ENCODE measurements at regions not wholly inside any gene's neighbourhood (a gene's known extent, or its start where the extent isn't known, plus 50 kb on each side); places are given as distances from the start of the nearest gene placed in this dataset.

- Histone ChIP-seq H3K4me1 (ENCODE audit: low read depth) (no peaks in the 10 kb centered on the region), H3K4me3 (no peak overlapping the region), H3K9me3 (no peaks in the 10 kb centered on the region), H3K36me3 (ENCODE audit: low read depth) (no peaks in the 10 kb centered on the region)
- intact Hi-C loops (cut with DNase I, micrococcal nuclease), result no loop called here
- DNase-seq (no peak), ATAC-seq (no peak)
- TF ChIP-seq, protein P1, sequence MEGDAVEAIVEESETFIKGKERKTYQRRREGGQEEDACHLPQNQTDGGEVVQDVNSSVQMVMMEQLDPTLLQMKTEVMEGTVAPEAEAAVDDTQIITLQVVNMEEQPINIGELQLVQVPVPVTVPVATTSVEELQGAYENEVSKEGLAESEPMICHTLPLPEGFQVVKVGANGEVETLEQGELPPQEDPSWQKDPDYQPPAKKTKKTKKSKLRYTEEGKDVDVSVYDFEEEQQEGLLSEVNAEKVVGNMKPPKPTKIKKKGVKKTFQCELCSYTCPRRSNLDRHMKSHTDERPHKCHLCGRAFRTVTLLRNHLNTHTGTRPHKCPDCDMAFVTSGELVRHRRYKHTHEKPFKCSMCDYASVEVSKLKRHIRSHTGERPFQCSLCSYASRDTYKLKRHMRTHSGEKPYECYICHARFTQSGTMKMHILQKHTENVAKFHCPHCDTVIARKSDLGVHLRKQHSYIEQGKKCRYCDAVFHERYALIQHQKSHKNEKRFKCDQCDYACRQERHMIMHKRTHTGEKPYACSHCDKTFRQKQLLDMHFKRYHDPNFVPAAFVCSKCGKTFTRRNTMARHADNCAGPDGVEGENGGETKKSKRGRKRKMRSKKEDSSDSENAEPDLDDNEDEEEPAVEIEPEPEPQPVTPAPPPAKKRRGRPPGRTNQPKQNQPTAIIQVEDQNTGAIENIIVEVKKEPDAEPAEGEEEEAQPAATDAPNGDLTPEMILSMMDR (IDR thresholded peaks at IDR 0.05), result no peak
These were observed 178.3 kb upstream of the SYT6 start for GRCh38 chr1:114331936-114332335.

- H3K9me3 ChIP-seq, result no peaks in the 10 kb centered on the region
- H3K4me1 ChIP-seq (ENCODE audit: low read depth), result no peaks in the 10 kb centered on the region
- H3K4me3 ChIP-seq, result no peak overlapping the region
- TF ChIP-seq, protein P1 (IDR thresholded peaks at IDR 0.05), result no peak
- intact Hi-C loops (cut with DNase I, micrococcal nuclease), result no loop called here
- ATAC-seq, result peak; percentile 58
- H3K36me3 ChIP-seq (ENCODE audit: low read depth), result no peaks in the 10 kb centered on the region
- no peak for DNase-seq
These were observed 176.8 kb upstream of the SYT6 start for GRCh38 chr1:114330451-114330983.

DNA sequence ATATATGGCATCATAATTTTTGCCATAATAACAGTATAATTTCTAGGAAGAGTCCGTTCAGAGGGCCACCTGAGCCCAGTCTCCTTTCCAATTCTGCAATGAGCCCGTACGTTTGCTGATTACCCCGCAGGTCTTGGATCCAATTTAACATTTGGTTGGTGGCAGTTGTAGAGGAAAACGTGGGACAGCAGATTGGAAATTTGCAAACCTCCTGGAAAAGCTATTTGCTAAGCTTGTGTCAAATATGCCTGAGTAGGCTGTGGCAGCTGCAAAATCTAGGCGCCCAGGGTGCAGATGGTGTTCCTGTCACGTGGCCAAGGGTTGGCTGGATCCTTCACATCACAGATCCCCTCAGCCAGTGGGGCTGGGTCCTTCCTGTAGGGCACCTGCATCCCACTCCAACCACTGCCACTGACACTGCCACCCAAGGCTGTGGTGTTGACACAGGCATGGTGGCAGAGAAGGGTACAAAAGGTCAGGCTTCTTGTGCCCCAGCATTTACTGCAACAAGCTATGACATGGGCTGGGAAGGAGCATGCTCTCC, 174.8 kb upstream of the SYT6 start:
- Histone ChIP-seq H3K4me1 (ENCODE audit: low read depth) (no peaks in the 10 kb centered on the region), H3K9me3 (no peaks in the 10 kb centered on the region), H3K4me3 (no peak overlapping the region), H3K36me3 (ENCODE audit: low read depth) (no peaks in the 10 kb centered on the region)
- ATAC-seq (no peak), DNase-seq (no peak)
- intact Hi-C loops (cut with DNase I, micrococcal nuclease), result no loop called here
- TF ChIP-seq, protein P1 (IDR thresholded peaks at IDR 0.05), result no peak

DNA sequence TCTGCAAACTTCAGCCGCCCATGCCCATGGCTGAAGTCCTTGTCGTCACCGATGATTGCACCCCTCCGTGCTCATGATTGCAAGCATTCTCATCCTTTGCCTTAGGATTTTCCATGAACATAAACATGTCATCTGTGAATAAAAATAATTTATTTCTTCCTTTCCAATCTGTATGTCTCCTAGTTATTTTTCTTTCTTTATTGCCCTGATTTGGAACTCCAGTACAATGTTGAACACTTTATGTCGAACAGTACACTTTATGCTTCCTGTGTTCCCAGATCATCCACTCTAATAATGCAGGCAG, 170.9 kb upstream of the SYT6 start:
- no peaks in the 10 kb centered on the region for H3K4me1 ChIP-seq (ENCODE audit: low read depth)
- H3K4me3 ChIP-seq, result no peak overlapping the region
- H3K36me3 ChIP-seq (ENCODE audit: low read depth), result no peaks in the 10 kb centered on the region
- intact Hi-C loops (cut with DNase I, micrococcal nuclease), result no loop called here
- no peak for DNase-seq
- no peak for ATAC-seq
- H3K9me3 ChIP-seq, result no peaks in the 10 kb centered on the region
- TF ChIP-seq, protein P1 (IDR thresholded peaks at IDR 0.05), result no peak

DNA sequence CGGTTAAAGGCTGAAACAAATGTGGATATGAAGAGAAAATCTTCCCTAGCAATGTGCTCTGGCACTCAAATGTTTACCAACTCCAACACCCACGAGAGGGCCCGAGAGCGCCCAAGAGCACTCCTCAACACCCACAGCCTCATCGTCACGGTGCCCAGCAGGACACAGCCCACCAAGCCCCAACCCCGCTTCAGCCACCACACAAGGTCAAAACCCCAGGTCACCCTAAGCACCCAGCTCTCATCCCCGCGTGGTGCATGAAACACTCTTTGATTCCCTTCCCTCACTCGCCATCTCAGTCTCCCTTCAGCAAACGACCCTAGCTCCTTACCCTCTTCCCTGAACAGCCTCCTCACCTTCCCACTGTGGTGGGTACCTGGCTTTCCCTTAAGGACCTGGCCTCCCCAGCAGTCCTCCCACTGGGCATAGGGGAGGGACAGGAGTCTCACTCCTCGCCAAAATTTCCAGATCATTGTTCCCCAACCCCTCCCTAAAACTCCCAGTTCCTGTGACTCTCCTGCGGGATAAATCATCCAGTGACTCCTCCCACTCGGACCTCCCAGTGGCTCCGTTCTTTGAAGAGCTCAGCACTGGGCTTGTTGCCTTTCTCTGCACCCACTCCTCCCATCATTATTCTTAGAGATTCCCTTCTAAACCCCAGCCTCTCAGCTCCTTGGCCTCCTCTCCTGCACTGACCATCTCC, 170.4 kb upstream of the SYT6 start:
- TF ChIP-seq, protein P1 (IDR thresholded peaks at IDR 0.05), result no peak

More for the DNA sequence above, 170.4 kb upstream of the SYT6 start:
- Histone ChIP-seq H3K36me3 (ENCODE audit: low read depth) (no peaks in the 10 kb centered on the region), H3K4me3 (no peak overlapping the region), H3K4me1 (ENCODE audit: low read depth) (no peaks in the 10 kb centered on the region), H3K9me3 (no peaks in the 10 kb centered on the region)
- DNase-seq, result no peak
- intact Hi-C loops (cut with DNase I, micrococcal nuclease), result no loop called here
- ATAC-seq, result no peak
